ENCODE measurements at regions not wholly inside any gene's neighbourhood (a gene's known extent, or its start where the extent isn't known, plus 50 kb on each side); places are given as distances from the start of the nearest gene placed in this dataset.

DNA sequence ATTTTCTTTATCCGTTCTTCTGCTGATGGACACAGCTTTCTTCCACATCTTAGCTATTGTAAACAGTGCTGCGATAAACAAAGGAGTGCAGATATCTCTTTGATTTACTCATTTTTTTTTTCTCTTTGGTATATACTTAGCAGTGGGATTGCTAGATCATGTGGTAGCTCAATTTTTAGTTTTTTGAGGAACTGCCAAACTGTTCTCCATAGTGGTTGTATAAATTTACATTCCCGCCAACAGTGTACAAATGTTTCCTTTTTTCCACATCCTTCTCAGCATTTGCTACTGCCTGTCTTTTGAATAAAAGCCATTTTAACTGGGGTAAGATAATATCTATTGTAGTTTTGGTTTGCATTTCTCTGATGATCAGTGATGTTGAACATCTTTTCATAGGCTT, 196.8 kb upstream of the ZNF717 start (continued):
- TF ChIP-seq, protein P1, sequence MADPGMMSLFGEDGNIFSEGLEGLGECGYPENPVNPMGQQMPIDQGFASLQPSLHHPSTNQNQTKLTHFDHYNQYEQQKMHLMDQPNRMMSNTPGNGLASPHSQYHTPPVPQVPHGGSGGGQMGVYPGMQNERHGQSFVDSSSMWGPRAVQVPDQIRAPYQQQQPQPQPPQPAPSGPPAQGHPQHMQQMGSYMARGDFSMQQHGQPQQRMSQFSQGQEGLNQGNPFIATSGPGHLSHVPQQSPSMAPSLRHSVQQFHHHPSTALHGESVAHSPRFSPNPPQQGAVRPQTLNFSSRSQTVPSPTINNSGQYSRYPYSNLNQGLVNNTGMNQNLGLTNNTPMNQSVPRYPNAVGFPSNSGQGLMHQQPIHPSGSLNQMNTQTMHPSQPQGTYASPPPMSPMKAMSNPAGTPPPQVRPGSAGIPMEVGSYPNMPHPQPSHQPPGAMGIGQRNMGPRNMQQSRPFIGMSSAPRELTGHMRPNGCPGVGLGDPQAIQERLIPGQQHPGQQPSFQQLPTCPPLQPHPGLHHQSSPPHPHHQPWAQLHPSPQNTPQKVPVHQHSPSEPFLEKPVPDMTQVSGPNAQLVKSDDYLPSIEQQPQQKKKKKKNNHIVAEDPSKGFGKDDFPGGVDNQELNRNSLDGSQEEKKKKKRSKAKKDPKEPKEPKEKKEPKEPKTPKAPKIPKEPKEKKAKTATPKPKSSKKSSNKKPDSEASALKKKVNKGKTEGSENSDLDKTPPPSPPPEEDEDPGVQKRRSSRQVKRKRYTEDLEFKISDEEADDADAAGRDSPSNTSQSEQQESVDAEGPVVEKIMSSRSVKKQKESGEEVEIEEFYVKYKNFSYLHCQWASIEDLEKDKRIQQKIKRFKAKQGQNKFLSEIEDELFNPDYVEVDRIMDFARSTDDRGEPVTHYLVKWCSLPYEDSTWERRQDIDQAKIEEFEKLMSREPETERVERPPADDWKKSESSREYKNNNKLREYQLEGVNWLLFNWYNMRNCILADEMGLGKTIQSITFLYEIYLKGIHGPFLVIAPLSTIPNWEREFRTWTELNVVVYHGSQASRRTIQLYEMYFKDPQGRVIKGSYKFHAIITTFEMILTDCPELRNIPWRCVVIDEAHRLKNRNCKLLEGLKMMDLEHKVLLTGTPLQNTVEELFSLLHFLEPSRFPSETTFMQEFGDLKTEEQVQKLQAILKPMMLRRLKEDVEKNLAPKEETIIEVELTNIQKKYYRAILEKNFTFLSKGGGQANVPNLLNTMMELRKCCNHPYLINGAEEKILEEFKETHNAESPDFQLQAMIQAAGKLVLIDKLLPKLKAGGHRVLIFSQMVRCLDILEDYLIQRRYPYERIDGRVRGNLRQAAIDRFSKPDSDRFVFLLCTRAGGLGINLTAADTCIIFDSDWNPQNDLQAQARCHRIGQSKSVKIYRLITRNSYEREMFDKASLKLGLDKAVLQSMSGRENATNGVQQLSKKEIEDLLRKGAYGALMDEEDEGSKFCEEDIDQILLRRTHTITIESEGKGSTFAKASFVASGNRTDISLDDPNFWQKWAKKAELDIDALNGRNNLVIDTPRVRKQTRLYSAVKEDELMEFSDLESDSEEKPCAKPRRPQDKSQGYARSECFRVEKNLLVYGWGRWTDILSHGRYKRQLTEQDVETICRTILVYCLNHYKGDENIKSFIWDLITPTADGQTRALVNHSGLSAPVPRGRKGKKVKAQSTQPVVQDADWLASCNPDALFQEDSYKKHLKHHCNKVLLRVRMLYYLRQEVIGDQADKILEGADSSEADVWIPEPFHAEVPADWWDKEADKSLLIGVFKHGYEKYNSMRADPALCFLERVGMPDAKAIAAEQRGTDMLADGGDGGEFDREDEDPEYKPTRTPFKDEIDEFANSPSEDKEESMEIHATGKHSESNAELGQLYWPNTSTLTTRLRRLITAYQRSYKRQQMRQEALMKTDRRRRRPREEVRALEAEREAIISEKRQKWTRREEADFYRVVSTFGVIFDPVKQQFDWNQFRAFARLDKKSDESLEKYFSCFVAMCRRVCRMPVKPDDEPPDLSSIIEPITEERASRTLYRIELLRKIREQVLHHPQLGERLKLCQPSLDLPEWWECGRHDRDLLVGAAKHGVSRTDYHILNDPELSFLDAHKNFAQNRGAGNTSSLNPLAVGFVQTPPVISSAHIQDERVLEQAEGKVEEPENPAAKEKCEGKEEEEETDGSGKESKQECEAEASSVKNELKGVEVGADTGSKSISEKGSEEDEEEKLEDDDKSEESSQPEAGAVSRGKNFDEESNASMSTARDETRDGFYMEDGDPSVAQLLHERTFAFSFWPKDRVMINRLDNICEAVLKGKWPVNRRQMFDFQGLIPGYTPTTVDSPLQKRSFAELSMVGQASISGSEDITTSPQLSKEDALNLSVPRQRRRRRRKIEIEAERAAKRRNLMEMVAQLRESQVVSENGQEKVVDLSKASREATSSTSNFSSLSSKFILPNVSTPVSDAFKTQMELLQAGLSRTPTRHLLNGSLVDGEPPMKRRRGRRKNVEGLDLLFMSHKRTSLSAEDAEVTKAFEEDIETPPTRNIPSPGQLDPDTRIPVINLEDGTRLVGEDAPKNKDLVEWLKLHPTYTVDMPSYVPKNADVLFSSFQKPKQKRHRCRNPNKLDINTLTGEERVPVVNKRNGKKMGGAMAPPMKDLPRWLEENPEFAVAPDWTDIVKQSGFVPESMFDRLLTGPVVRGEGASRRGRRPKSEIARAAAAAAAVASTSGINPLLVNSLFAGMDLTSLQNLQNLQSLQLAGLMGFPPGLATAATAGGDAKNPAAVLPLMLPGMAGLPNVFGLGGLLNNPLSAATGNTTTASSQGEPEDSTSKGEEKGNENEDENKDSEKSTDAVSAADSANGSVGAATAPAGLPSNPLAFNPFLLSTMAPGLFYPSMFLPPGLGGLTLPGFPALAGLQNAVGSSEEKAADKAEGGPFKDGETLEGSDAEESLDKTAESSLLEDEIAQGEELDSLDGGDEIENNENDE (IDR thresholded peaks at IDR 0.05; ENCODE audit: insufficient replicate concordance, low read length), result no peak
- TF ChIP-seq SP4 (IDR thresholded peaks at IDR 0.05; ENCODE audit: low read length), result no peak

All from H1 (cell line).